Stimulated activated CD8-positive, alpha-beta memory T cell treated with anti-CD3 and anti-CD28 coated beads, Interleukin-4, amount 100 ng/mL, for 4 hours (primary cell): ENCODE measurements at regions not wholly inside any gene's neighbourhood (a gene's known extent, or its start where the extent isn't known, plus 50 kb on each side); places are given as distances from the start of the nearest gene placed in this dataset.

Source experiments
- DNase-seq, 2 donors: peaks; one replicate each; pipeline ENCODE4 v3.0.0-alpha.2; 2020; ENCODE audit warnings: low read depth in 2 of 2, low spot score in 1 of 2

GRCh38 chr6:163943607-163944385 lies 529.3 kb downstream of the QKI start:
- no peak for DNase-seq

- DNase-seq: no peak
Observed at GRCh38 chr6:163942790-163943189, 528.3 kb downstream of the QKI start.

GRCh38 chr6:163941624-163941976 lies 527.1 kb downstream of the QKI start:
- DNase-seq: no peak

- no peak for DNase-seq
Observed at GRCh38 chr6:163940705-163941623, 526.4 kb downstream of the QKI start.

- no peak for DNase-seq
Observed at GRCh38 chr6:163937071-163937470, 522.6 kb downstream of the QKI start.

- no peak for DNase-seq
Observed at GRCh38 chr6:163935158-163935762, 520.7 kb downstream of the QKI start.

- DNase-seq: no peak
Observed at GRCh38 chr6:163930012-163930411, 515.5 kb downstream of the QKI start.

- DNase-seq: no peak
Observed at GRCh38 chr6:163929538-163929937, 515.0 kb downstream of the QKI start.

- DNase-seq: no peak
Observed at GRCh38 chr6:163926642-163927041, 512.1 kb downstream of the QKI start.

- no peak for DNase-seq
Observed at GRCh38 chr6:163925839-163926238, 511.3 kb downstream of the QKI start.

- no peak for DNase-seq
Observed at GRCh38 chr6:163923658-163924411, 509.3 kb downstream of the QKI start.

- DNase-seq: no peak
Observed at GRCh38 chr6:163922562-163922961, 508.0 kb downstream of the QKI start.

GRCh38 chr6:163919652-163920051 lies 505.1 kb downstream of the QKI start:
- DNase-seq: no peak

- DNase-seq: no peak
Observed at GRCh38 chr6:163916315-163917081, 502.0 kb downstream of the QKI start.

- DNase-seq: no peak
Observed at GRCh38 chr6:163915131-163915530, 500.6 kb downstream of the QKI start.

- no peak for DNase-seq
Observed at GRCh38 chr6:163913045-163913444, 498.5 kb downstream of the QKI start.

GRCh38 chr6:163906006-163906710 lies 491.6 kb downstream of the QKI start:
- DNase-seq: no peak

GRCh38 chr6:163904186-163904585 lies 489.7 kb downstream of the QKI start:
- DNase-seq: no peak

- DNase-seq: no peak
Observed at GRCh38 chr6:163903541-163903940, 489.0 kb downstream of the QKI start.

- no peak for DNase-seq
Observed at GRCh38 chr6:163902993-163903392, 488.5 kb downstream of the QKI start.
